Superior temporal gyrus (tissue), 1 donor: ENCODE measurements at regions not wholly inside any gene's neighbourhood (a gene's known extent, or its start where the extent isn't known, plus 50 kb on each side); places are given as distances from the start of the nearest gene placed in this dataset.
A peak's percentile ranks its signal among the peaks of the same experiment; 100 is the strongest.

Experiments used
- DNase-seq: peaks from one replicate; pipeline ENCODE4 v3.0.0-alpha.2; 2016; ENCODE audit errors: extremely low spot score

DNA sequence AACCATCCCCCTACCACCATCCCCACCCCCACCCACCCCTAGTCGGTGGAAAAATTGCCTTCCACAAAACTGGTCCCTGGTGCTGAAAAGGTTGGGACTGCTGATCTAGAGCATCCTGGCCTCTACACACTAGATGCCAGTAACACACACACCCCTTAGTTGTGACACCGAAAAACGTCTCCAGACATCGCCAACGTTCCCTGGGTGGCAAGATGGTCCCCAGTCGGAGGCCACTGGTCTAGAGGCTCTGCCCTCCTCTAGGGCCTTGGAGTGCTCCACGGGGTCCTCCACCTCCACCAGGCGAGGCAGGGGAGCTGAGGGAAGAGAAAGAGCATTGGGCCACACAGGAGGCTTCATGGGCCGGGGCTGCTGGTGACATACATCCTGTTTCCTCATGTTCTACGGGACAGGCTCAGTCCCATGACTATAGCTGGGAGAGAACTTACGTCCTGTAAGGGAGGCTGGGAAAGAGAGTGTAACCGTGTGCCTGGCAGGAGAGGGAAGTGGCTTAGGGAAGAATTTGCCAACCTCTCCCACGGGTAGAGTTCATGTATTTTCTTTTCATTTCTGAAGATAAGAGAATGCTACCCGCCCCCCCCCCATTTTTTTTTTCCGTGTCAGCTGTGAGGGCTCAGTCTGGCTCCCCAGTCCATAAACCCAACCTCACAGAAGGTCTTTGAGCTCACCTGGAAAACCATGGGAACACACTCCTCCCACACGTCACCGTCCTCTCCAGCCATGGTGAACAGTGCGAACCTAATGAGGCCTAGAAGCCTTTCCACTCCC, 132.7 kb upstream of the MYCN start:
- no peak for DNase-seq

DNA sequence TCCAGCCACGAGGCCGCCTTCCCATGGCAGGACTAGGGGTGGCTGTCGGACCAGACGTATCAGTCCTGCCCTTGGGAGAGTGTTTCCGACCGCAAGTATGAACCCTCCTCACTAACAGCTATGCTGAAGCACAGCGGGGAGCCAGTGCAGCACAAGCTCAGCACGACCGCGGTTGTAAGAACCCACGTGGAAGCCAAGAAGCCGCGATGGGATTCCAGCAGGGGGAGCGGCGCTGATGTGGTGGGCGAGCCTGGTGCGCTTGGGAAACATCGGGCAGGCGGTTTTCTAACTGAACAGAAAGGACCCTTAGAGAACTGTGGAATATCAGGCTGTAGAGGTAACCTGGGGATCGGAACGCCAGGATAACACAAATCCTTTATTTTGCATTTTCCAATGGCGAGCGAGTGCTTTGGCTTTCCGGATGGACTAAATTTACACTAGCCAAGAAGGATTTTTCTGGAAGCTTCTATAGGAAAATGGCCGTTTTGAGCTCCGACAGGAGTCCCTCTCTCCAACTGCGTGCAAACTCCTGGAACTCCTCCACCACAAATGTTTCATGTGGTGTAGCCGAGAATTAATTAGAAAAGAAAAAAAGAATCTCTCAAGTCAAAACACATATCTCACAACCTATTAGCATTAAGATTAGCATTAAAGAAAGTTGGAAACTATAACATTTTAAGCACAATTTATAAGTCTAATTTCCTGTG, 132.0 kb upstream of the MYCN start:
- DNase-seq, result no peak

DNA sequence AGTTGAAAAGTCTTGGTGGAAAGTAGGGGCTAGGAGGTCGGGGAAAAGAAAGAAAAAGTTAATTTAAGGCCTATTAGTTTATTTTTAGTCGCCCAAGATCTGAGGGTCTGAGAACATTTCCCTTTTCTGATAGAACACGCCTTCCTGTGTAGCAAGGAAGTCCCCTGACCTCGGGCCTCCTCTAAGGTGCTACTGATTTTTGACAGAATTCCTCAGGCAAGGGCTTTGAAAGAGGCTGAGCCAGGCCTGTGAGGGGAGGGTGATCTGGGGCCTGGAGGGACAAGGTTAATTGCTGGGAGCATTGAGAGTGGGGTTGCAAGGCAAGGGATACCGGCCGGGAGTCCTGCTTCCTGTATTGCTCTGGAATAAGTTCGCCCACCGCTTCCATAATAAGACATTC, 131.4 kb upstream of the MYCN start:
- DNase-seq, result no peak

DNA sequence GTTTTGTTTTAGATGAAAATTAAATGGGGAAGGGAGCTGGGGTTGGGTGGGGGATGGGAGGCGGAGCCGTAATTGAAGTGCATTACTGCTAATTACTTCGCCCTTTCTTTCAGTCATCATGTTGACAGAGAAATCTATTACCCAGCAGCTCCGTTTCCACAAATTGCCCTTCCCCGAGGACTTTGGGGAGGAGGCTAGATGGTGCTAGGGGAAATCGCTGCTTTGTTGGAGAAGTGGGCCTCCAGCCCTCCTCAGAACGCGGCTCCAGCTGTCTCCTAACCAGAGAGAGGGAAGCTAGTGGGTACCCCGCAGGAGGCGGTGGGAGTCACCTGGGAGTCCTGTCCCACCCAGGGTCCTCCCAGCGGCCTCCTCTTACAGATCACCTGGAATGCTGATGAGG, 130.9 kb upstream of the MYCN start:
- no peak for DNase-seq

DNA sequence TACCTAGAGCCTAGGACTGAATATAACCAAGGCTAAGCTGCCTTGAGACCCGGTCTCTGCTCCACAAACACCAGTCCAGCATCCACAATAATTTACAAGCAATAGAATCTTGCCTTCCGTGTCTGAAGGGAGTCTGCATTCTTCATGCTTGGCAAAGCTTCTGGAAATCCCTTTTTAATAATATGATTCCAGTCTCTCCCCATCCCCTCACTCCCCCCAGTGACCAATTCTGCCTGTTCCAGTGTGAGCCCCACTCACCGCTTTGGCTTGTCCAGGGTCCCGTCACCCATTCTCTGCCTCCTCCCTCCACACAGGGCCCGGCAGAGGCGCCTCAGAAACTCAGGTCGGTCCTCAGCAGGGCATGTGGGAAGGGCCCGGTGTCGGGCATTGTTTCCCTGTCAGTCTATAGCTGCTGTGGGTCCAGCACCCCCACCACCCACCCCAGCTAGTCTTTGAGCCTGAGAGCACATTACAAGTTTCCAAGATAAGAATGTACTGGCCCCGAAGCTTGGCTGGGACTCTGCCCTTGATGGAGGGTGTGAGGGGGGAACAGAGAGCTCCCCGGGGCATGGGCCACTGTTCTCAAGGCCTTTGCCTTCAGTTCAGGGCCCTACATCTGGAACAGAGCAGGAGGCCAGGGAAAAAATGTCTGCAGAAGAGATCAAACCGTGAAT, 129.7 kb upstream of the MYCN start:
- DNase-seq, result no peak

DNA sequence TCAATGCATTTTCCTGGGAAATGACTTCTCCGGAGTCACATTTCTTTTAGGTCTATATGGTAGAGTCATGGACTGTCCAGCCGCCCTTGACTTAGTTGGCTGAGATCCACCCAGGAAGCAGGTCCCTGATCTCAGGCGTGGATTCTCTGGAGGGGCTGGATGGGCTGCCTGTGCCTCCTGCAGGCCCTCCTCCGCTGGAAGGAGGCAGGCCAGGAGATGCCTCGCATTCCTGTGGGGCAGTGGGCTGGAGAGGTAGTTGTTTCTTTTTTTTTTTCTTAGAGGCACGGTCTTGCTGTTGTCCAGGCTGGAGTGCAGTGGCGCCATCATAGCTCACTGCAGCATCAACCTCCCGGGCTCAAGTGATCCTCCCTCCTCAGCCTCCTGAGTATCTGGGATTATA, 129.0 kb upstream of the MYCN start:
- no peak for DNase-seq

DNA sequence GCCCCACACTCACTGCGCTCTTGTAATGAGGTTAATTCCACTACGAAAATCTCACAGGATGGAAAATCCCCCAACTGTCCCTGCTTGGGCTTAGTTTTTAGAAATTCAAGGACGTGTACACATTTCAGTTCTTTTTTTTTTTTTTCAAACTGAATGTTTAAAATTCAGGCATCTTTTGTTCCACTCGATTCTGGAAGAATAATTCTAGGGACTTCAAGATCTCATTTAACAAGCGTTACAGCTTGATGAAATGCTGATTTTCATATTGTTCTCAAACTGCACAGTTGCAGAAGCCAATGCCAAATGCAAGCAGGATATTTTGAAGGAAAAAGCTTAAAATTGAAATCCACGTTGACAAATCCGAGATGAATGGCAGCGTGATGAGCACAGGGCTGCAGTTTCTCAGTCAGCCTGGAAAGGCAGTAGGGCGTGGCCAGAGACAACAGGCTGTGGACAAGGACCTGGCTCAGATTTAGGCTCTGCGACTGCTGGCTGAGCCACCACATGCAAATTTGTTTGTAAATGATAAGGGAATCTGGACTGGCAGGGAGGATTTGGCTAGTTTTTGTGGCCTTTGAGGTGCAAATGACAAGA, 128.1 kb upstream of the MYCN start:
- peak; percentile 24 for DNase-seq

DNA sequence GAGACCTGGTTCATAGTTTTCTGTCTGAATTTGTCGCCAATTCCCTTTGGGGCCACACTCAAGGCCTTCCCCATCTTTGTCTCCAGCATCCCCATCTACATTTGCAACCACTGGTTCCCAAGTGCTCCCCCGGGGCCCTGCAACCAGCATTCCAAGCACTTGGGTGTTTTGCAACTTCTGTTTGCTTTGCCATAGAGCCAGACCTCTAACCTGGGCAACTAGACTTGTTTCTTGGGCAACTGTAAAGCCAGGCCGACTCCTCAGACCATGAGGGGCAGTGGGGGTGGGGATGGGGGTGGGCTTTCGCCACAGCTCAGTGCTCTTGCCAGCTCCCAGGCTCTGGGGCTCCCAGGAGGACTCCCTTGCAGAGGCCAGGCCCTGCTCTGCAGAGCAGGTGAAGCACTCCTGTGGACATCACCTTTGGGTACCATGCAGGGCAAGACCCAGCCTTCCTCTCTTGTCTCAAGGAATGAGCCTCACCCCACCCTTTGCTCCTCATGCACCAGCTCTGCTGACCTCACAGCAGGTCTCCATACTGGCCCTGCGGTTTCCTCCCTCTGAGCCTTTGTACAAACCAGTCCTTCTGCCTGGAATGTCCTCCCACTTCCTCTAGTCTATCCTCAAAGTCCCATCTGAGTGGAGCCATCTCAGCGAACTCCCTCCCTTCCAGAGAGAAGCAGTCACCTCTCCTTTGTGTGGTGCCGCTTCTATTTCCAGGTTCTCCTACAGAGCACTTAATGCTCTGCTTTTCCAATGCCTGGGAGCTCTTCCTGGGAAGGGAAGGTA, 126.7 kb upstream of the MYCN start:
- no peak for DNase-seq

DNA sequence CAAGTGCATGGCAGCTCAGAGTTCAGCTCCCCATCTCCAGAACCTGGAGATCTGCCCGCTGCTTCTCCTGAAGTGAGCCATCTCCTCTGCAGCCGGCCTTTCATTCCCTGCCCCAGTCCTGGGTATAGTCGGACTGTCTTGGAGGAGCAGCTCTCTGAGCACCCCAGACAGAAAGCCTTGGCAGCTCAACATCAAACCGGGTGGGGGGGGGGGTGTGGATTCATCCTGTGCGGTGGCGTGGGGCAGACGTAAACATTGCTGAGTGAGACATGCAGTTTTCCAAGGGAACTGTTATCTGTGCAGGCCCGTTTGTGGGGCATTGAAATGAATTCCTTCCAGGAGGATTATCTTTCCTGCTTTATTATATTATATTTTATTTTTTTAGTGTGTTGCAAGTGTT, 125.9 kb upstream of the MYCN start:
- DNase-seq, result no peak

DNA sequence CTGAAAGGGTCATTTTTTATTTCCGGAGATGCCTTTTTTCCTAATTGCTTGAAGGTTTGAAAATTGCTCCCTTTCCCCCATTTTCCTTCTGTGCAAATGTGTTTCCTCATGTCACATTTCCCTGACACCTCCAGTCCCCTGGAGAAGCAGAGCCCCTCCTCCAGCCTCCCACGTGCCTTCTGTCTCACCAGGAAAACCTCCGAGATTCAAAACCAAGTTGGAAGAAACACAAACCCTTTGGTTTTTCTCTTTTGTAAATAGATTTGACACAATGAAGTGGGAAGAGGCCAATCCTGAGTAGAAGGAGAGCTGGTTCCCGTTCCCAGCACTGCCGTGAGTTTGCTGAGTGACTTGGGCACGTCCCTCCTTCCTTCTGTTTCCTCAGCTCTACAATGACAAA, 125.4 kb upstream of the MYCN start:
- DNase-seq, result peak; percentile 52

DNA sequence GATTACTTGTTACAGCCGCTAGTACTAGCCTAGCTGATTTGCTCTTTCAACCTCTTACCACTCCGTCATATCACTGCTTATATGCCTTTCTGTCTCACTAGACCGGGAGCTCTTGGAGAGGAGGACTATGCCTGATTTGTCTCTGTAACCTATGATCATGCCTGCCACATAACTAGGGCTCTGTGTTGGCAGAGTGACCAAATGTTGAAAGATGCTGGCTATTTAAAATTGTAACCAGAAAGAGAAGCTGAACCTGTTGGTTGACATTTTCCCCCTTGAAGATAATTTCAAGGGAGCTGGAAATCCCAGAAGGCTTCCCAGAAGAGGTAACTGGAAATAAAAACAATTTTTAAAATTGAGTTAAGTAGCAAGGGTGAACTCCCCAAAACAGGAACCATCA, 124.1 kb upstream of the MYCN start:
- no peak for DNase-seq

DNA sequence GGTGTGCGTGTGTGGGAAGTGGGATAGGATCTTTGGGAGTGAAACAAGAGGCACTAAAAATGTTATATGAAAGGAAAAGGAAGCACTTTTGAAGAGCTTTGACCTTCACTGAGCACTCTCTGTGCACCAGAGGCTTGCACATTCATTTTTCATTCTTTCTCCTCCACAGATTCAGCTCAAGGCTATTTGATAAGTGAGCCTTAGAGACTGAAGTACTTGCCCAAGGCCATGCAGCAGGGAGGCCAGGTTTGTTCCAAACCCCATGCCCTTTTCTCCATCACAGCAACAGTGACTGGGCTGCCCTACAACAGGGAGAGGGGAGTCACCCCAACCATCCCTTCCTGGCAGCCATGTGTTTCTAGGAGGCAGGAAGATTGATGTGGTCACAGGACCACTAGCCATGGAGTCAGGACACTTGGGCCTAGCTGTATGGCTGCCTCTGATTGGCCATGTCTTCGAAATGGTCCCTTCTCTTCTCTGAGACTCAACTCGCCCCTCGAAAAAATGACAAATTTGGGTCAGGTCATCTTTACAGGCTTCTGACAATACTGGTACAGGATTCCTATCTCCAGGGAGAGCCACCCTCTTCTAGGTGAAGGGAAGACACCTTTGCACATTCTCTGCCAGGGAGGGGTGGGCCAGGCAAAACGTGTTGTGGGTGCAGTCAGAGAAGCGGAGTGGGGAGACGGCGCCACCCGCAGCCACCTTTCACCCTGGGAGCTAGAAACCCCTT, 123.5 kb upstream of the MYCN start:
- no peak for DNase-seq

DNA sequence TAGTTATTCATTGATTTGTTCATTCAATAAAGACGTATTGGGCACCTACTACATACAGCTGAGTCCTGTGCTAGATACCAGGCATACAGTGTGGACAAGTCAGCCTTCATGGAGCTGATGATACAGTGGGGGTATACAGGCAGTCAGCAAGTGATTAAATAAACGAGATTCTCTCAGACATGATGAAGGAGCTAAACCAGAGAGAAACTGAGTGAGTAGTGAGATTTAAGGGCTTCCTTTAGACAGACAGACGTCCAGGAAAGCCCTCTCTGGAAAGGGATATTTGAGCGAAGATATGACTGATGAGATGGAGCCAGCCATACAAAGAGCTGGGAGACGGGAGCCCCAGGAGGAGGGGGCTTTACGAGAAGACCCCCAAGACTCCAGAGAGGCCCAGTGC, 122.6 kb upstream of the MYCN start:
- no peak for DNase-seq

DNA sequence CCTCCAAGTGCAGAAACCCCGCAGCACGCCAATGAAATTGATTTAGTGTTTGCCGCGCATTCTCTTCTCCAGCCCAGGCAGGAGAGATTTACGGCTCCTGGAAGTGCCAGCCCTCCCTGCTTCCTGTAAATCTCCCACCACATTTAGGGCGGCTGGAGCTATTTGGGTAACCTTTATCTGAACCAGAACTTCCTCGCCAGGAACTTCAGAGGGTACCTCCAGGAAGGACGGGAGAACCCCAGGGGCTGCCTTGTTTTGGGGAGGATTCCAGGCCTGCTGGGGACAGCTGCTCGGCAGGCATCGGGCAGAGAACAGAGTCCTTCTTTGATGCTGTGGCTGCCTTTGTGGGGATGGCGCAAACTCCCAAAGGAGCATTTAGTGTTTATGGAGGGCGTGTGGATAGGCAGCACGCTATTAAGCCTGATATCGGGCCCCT, 122.0 kb upstream of the MYCN start:
- DNase-seq, result no peak

DNA sequence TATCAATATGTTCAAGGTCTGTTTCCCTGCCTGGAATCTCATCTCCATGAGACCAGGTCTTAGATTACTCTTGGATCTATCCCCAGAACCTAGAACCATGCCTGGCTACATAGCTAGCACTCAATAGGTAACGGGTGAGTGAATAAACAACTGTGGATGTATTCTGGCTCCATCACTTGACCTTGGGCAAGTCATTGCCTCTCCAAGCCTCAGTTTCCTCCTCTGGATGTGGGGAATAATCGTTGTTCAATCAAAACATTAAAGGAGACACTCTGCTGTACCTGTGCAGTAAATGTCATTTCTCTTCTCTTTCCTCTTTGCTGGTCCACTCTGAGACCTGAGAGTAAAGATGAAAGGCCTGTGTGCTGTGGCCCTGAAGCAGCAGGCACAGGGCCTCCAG, 121.5 kb upstream of the MYCN start:
- no peak for DNase-seq

DNA sequence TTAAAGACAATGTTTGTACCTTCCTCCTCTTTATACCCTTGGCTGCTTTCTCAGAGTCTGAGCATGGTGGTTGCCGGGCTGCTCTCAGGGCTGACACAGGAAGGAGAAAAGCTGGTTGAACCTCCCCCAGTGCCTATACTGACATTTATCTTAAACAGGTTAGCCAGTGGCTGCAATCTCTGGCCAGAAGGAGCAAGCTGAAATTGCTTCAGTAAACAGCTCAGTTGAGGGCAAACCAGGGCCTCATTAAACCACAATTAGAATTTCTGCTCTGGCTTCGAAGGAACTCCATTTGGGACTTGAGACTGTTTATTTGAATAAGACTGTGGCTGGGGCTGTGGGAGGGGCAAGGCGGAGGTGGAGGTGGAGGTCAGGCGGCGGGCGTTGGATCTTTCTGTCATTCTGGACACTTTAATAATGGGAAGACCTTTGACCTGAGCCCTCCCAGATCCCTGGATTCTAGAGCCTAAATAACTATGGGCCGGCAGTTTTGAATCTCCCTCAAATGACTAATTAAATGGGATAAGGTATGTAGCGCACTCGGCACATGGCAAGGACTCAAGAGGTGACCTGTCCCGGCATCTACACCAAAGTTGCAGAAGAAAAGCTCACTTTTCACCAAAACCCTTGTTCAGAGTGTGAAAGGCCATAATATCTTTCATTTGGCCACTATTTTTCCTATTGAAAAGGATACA, 120.6 kb upstream of the MYCN start:
- DNase-seq, result no peak

DNA sequence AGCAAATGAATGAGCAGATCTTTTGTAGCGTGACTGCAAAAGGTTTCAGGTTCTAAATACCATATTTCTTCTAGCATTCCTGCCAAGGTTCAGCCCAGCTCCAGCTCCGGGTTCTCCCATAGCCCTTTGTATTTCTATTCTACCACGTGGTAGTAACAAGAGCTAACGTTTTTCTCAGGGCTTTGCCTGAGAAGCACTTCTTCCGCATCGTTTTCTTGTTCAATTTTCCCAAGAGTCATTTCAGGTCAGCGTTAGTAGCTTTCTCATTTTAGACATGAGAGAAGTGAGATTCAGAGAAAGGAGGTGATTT, 120.1 kb upstream of the MYCN start:
- no peak for DNase-seq

DNA sequence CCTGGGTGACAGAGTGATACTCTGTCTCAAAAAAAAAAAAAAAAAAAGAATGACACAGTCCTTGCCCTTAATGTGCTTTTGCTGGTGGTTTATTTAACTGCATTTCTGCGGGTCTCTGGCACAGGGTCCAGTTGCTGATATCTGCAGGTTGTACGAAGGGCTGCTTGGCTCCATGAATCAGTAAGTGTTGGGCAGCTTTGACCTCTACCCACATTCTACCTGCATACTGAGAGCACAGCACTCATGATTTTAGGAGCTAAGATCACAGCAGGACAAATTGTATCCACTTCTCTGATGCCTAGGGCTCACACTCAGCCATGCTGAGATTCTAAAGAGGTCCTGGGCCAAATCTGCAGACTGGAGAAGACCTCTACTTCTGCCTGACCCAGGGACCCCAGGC, 119.4 kb upstream of the MYCN start:
- DNase-seq, result no peak

DNA sequence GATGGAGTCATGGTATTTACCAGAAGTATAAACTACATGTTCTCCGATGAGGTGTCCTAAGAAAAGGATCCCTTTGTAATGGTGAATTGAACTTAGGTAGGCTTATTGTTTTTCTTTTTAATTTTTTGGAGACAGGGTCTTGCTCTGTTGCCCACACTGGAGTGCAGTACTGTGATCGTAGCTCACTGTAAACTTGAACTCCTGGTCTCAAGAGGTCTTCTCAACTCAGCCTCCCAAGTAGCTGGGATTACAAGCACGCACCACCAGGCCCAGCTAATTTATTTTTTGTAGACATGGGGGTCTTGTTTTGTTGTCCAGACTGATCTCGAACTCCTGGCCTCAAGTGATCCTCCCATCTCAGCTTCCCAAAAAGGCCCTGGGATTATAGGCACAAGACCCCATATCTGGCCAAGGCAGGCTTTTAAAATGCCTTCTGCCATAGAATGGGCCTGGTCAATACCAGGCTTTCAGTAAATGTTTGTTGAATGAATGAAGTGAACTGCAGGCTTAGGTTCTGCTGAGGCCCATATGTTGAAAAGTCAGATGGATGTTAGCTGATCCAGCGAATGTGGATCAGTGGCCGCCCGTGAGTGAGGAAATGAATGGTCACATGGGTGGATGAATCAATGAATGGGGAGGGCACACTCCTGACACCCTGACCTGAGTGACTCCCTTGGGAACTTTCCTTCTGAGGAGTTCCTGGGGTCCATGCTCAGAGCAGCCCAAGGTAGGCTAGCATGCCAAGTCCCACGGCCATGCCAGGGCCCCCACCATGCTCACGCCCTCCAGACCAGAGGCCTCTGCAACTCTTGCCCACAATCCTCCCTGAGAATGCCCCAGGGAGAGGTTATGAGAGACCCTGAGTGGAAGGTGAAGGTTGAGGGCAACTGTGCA, 118.0 kb upstream of the MYCN start:
- no peak for DNase-seq
